NCI-H2029 (cell line): ENCODE measurements at regions not wholly inside any gene's neighbourhood (a gene's known extent, or its start where the extent isn't known, plus 50 kb on each side); places are given as distances from the start of the nearest gene placed in this dataset.
"Not testable (repeated sequence)": the region's sequence is repeated elsewhere in the genome, so short reads cannot be mapped to it uniquely, and the experiment has no call there.

Experiments
- DNase-seq: peaks from one replicate; lab custom pipeline; 2025; lab: John Stamatoyannopoulos, UW

DNA sequence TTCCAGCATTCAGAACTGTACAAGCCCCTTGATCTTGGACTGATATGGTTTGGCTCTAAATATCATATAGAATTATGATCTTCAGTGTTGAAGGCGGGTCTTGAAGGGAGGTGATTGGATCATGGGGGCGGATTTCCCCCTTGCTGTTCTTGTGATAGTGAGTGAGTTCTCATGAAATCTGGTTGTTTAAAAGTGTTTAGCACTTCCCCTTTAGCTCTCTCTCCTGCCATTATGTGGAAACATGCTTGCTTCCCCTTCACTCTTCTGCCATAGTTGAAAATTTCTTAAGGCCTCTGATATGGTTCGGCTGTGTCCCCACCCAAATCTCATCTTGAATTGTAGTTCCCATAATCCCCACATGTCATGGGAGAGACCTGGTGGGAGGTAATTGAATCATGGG lies 305.3 kb upstream of the CYRIA start:
- DNase-seq = not testable (repeated sequence)

DNA sequence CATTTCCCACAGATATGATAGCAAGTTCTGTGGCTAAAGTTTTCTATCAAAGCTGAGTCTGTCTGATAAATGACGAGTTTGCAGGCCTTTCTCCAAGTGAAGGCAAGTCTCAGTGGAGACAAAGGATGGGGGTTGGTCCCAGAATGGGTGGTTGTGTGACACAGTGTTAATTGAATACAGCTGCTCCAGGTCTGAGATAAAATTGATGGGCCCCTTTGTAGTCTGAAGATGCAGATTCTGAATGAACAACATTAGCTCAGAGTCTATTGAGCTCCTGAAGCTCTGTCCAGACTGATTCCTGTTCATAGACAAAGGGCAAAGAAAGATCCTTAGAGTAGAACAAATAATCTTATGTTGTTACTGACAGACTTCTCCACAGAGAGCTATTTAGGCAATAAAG lies 296.9 kb upstream of the CYRIA start:
- DNase-seq = no peak

DNA sequence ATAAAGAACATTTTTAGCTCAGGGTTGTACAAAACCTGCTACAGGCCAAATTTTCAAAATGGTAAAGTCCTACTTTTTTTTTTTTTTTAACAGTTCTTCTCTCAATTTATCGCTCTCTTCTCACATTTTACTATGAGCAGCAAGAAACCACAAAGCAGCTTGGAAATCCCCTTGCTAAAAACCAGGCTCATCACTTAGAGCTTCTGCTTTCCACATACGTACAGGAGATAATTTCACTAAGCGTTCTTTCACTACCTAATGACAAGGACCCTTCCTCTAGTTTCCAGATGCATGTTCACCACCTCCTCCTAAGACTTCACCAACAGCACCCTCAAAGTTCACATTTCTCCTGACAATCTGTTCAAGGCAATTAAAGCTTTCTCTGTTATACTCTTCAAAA lies 294.9 kb upstream of the CYRIA start:
- DNase-seq = no peak

DNA sequence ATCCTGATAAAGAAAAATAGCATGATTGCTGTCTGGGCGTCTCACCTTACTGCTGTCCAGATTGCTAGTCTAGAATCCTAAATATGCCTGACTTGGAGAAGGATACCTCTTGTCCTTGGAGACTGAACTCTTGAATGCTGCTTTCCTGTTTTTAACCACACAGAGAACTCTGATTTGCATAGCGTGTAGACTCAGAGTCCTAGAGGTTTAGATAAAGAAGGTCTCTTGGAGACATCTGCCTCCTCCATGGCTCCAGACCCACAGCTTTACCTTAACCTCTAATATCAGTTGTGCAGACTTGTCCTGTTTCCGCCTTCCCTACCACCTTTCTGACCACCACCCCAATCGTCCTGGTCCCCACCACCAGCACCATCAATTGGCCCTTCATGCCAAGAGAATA lies 292.6 kb upstream of the CYRIA start:
- no peak for DNase-seq

DNA sequence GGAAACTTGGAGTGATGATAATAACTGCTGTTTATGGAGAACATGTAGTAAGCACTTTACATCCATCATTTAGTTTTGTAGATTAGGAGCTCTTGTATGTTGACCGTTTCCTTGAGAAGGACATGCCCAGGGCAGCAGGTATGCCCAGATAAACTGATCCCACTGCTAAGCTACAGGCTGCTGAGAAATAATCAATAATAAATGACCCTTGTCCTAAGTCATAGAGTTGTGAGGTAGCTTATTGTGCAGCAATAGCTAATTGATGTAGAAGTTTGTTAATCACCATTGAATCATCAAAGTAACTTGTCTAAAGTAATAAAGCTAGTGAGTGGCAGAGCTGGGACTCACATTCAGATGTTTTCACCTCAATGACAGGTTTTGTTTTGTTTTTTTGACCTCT lies 287.2 kb upstream of the CYRIA start:
- no peak for DNase-seq

DNA sequence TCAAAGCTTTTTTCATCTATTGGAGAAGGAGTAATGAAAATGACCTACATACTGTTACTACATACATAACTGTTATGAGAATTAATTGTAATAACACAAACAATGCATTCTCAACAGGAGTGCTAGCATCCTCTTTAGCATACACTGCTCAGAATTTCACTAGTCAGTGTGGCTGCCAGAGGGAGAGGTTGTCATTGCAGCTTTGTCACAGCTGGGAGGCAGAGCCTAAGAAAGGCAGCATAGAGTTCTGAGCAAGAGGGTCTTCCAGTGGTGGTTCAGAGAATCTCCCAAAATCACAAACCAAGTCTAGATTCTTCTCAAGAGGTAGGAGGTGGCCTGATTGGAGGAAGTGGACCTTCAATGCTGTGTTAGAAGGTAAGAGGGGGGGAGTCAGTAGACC lies 286.7 kb upstream of the CYRIA start:
- DNase-seq = no peak

DNA sequence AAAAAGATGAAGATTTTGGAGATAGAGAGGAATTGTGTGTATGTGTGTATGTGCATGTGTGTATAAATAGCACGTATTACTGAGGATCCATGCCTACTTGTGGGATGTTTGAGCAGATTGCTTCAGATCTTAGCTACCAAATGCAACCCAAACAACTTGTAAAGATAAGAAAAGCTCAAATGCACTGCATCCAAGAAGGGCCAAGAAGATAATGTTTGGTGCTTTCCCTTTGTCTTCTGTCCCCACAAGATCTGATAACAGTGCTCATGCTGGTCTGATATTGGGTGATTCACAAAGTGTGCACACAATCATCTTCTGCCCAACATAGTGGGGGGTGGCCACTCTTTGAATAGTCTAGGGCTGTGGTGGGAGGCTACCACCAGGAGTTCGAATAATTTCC lies 284.8 kb upstream of the CYRIA start:
- DNase-seq = no peak

DNA sequence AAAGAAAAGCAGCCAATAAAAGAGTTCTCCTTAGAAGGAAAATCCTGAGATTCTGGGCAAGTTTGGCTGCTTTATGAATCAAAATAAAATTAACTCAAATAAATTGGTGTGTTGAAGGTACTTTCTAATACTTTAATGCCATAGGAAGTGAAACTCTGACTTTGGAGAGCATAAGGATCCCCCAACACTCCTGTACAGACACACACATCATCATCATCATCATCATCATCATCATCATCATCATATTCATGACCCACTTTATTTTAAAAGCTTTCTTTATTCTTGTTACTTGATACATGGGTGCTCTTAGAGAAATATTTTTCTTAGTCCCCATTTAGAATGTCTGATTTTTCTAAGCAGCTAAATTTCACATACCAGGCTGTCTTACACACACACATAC lies 283.1 kb upstream of the CYRIA start:
- no peak for DNase-seq

DNA sequence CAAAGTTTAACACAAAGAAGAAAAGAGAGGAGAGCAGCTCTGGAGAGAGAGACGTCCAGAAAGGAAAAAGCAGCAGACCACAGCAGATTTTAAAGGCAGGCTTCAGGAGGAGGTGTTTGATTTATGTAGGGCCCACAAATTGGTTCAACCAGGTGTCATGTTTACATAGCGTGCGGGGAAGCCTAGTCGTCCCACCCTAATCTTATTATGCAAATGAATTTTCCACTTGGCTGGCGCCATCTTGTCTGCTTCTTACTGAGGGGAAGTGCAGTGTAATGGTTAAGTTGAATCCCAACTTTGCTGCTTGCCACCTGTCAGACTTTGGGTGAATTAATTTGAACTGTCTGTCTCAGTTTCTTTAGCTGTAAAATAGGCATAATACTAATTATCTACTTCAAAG lies 282.4 kb upstream of the CYRIA start:
- DNase-seq = no peak

DNA sequence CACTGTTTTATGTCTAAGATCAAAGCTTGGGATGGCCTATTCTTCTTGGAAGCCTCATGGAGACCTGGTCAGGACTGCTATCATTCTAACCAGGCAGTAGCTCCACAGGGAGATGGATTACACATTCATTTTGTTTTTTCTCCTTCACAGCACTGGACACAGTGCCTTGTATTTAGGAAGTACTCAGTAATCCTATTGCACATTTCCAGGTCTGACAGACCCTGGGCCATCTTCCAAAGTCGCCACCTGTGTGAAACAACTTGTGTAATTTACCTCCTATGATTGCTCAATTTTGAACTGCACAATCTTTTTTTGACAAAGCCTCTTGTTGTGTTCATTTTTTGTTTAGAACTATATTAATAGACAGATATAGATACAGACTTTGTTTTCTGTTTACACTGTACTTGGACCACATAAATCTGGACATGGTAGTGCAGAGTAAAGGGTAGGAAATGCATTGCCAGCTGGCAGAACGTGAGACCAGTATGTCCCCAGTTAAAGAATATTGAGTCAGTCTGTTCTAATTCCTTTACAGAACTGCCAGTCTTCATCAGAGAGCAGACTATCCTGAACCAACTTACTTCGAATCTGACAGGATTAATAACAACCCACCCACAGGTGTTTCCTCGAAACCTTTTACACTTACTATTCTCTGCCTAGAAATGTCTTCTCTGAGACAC lies 277.8 kb upstream of the CYRIA start:
- DNase-seq = no peak

DNA sequence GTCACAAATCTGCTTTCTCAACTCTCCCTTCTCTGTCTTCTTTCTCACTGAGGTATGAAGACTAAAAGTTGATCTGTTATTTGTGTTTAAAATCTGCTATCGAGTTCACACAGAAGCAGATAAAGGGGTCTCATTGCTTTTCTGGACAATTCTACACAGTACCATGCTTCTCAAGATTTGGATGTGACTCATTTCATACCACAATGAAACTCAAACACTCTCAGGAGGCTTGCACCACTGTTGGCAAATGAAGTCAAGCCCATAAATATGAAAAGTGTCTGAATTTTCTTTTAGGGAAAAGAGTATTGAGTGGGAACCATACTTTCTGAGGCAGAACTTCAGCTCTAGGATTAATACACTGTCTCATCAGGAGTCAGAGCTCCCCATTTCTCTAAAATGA lies 274.6 kb upstream of the CYRIA start:
- no peak for DNase-seq

DNA sequence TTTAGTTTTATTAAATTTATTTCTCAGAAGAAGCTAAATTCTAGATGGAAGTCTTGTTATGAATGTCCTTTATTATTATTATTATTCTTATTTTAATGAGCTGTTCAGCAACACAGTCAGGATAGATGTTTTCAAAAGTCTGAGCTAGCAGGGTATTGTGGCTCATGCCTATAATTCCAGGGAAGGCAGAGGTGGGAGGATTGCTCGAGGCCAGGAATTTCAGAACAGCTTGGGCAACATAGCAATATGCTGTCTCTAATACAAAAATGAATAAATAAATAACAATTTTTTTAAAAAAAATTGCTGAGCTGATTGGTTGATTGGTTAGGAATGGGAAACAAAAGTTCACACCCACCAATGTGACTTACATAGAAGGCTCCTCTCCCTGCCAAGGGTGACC lies 274.1 kb upstream of the CYRIA start:
- DNase-seq = no peak

DNA sequence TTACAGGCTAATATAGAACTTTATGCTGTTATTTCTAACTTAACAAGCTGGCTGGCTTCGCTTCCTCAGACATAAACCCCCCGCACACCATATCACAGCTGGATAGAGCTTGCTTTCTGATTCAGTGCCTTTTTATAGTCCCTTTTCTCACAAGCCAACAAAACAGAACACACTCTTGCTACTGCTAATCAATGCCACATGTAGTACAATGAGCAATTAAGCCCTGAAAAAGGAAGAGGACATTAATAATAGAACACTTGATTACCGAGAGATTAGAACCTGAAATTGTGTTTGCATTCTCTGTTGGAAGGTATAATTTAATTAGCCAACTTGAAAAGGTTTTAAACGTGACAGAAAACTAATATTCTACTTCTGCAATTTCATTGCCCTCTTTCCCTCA lies 267.7 kb upstream of the CYRIA start:
- no peak for DNase-seq

DNA sequence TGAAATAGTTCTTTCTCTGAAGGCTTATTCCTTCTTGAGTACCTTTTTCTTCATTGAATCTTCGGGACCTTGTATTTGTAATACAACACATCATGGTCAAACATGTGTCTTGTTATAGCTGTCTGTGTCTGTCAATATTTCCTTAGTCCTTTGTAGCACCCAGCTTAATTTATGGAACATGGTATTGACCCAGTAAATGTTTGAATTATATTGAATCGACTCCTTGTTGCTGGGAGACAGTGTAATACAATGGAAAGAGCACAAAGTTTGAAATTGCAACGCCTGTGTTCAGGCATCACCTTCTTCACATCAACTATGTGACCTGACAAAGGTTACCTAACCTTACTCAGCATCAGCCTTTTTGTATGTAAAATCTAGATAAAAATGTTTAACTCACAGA lies 267.2 kb upstream of the CYRIA start:
- no peak for DNase-seq

DNA sequence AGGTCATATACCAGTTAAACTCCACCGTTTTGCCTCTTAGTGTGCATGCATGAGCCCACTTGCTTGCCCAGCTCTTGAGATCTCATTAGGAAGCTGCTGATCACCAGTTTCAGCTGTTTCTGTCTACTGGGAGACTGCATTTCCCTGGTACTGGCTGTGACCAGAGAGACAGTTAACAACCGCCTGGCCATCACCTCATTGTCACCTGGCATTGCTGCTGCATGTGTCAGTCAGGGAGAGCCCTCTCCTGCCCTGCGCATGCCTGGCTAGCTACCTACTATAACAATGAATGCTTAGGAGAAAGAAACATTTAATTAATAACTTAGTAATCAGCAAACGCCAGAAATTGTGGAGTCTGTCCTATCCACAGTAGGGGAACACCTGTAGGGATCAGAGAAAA lies 265.8 kb upstream of the CYRIA start:
- DNase-seq = no peak

DNA sequence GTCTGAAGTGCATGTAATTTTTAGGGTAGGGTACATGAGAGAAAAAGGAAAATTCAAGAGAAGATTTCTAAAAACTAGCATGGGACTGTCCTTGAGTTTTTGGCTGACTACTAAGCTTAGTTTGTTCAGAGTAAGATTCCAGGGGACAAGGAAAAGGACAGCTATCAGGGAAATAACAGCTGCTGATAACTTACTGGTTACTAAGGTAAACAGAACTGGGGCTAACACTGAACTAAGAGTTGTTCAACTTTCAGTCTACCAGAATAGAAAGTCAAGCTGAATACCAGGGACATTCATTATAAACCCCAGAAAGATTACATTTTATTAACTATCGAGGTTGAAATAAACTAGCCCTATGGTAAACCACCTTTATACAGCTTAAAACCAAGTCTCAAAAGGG lies 261.8 kb upstream of the CYRIA start:
- no peak for DNase-seq

DNA sequence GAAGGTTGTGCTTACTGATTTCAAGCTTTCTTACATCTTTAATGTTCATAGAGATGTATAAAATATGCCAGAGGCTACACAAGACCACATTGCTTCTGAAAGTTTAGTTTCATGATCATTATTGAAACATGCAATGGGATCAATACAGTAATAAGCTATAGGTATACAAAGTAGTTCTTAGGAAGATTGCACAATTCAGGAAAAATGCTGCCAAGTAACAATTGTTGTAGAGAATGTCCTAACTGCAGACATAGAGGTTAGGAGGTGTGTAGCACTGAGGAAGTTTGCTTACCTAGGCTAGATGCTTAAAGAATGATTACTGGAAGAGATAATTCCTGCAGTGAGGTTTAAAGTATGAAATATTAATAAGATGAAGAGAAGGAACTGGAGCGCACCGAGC lies 259.5 kb upstream of the CYRIA start:
- DNase-seq = no peak

DNA sequence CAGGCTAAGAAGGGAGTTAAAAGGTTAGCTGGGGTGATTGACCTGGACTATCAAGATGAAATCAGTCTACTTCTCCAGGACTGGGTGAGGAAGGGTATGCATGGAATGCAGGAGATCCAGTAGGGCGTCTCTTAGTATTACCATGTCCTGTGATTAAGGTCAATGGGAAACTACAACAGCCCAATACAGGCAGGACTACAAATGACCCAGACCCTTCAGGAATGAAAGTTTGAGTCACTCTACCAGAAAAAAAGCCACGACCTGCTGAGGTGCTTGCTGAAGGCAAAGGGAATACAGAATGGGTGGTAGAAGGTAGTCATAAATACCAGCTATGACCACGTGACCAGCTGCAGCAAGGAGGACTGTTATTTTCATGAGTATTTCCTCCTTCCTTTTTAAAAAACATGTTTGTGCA lies 249.7 kb upstream of the CYRIA start:
- not testable (repeated sequence) for DNase-seq

DNA sequence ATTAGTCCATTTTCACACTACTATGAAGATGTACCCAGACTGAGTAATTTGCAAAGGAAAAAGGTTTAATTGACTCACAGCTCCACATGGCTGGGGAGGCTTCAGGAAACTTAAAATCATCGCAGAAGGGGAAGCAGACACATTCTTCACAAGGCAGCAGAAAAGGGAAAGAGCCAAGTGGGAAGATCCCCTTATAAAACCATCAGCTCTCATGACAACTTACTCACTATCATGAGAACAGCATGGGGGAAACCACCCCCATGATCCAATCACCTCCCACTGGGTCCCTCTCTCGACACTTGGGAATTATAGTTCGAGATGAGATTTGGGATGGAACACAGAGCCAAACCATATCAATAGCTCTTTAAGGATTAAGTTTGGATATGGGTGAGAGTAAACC lies 246.1 kb upstream of the CYRIA start:
- no peak for DNase-seq

DNA sequence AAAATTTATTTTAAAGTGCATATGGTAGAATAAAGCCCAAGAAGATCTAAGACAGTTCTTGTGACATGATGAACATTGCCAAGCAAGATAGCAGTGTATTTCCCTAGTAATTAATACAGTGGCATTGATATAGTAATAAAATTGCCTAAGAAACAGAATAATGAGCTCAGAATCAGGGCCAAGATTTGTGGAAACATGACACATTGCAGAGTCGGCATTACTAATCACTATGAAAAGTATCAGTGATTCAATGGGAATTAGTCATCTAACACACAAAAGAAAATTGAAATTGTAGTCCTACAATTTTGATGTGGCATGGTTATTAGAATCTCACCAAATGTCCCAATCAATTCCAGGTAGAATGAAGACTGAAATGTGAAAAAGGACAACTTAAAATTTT lies 243.0 kb upstream of the CYRIA start:
- DNase-seq = no peak

DNA sequence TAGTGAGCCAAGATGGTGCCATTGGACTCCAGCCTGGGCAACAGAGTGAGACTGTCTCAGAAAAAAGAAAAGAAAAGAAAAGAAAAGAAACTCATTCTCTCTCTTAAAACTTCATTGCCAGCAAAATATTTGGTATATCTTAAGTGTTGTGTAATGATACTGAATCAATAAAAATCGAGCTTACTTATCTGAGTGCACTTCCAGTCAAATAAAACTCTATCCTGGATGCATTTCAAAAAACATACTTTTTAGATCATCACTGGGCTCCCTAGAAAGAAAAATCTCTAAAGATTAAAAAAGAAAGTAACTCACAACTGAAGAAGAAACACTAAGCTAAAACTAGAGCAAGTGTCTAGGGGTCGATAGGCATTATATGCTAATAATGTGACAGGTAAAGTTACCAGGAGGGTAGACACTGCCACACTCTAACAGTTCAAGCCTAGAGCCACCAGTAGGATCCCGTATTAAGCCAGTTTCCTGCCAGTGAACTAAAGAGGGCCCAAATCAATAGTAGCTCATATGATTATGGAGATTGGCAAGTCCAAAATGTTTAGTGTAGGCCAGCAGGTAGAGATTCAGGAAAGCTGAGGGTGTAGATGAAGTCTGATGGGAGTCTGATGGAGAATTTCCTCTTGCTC lies 242.1 kb upstream of the CYRIA start:
- no peak for DNase-seq

DNA sequence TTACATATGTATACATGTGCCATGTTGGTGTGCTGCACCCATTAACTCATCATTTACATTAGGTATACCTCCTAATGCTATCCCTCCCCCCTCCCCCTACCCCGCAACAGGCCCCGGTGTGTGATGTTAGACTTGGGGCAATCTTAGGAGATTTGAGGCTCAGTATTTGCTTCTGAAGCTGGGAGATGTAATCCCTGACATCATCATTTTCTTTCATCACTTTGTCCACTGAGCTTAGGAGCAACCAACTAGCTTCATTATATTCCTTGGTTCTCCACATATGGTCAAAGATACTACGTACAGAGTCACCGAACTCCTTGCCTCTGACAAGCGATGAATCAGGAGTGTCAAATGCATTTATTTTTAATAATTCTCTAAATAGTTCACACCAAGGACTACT lies 239.7 kb upstream of the CYRIA start:
- DNase-seq = not testable (repeated sequence)

DNA sequence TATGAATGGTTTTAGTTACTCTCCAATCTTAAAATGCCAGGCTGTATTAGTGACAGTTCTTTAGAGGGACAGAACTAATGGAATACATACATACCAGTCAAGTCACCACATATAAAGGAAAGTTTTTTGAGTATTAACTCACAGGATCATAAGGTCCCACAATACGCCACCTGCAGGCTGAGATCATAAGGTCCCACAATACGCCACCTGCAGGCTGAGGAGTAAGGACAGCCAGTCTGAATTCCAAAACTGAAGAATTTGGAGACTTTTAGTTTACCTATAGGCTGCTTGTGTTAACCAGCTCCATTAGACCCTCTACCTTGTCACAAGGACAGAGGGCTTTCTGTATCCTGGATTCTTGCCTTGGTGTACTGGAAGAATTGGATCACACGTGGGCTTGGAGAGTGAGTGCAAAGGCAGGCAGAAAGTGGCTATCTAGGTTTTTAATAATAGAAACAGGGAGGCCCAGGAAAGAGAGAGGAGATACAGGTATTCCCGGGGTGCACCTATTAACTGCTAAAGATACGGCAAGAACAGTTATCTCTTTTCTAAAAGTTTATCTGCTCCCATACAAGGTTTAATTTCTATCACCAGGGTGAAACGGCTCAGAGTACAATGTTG lies 234.9 kb upstream of the CYRIA start:
- no peak for DNase-seq

DNA sequence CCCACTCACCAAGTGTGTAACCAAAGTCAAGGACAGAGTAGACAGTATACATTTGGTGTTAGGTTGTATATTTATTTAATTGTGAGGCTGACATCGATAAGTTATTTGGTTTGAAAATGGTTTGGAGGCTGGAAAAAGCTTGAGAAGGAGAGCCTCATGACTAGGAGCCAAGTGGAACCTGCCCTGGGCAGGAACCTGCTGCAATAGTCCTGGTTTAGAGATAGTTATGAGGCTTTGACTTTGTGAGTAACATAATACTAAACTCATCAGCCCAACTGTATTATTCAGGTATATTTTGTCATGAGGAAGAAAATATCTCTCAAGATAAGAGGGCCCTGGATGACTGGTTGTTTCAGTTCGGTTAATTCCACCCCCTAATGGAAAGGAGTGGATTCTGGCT lies 234.3 kb upstream of the CYRIA start:
- no peak for DNase-seq
